HG02884 (cell line): ENCODE measurements at regions not wholly inside any gene's neighbourhood (a gene's known extent, or its start where the extent isn't known, plus 50 kb on each side); places are given as distances from the start of the nearest gene placed in this dataset.
"Not testable (repeated sequence)": the region's sequence is repeated elsewhere in the genome, so short reads cannot be mapped to it uniquely, and the experiment has no call there.

Experiments
- ATAC-seq: cut with Tn5 transposase; IDR thresholded peaks from one replicate; pipeline ENCODE4 v1.9.1; 2021; ENCODE audit warnings: mild to moderate bottlenecking, moderate library complexity; ENCODE audit not compliant: unreplicated experiment

DNA sequence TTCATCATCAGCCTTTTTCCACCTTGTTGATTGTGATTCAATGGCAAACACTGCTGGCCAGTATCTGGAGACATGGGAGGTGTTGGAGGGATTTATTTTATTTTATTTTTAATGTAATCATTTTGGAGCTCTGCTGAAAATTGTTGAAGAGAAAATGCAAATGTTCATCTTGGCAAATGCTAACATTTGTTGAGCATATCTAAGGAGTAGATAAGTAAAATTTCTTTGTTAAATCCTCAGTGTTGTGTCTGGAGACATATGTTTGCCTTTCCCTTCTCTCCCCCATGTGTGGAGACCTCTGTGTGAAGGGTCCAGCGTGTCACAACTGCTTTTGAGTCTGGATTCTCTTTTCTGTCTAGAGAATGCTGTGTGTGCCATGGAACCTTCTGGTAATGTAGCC lies 300.3 kb downstream of the FZD1 start:
- no peak for ATAC-seq

DNA sequence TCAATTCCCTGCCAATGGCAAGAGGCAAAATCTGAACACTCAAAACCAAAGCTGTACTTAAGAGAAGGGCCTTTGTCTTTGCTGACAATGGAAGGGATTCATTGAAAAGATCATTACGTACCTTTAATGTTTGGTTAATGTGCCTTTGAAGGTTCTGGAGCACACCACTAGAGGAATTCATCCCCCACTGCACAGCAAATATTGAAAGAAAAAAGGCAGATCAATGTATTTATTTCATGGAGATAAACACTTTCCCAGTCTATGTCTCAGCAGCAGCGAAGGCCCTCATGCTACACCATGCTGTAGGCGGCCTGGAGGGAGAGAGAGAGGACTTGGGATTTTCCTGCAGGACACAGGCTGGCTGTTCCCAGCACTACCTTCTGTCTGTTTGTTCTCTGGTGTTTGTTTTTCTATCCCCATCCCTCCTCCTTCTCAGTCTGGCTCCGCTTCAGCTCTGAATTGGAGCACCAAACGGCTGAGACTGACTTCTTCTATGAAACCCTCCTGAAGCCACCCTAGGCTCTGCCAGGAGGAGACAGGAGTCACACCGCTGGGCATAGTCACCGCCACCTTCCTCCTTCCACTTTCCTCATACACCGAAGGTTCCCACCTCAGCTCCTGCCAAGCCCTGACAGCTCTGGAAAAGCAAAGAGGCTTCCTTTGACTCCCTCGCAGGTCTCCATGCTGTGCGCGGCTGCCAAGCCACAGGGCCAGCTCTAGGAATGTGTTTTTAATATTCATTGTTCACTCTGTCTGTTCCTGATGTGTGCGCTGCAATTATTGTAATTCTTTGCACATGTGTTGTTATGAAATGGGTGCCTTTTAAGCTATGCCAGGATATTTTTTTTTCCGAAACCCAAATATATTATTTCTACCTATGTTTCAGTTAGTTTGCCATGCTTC lies 301.5 kb downstream of the FZD1 start:
- ATAC-seq, result no peak

- ATAC-seq, result no peak
Observed at GRCh38 chr7:91566402-91566732, 302.1 kb downstream of the FZD1 start.

DNA sequence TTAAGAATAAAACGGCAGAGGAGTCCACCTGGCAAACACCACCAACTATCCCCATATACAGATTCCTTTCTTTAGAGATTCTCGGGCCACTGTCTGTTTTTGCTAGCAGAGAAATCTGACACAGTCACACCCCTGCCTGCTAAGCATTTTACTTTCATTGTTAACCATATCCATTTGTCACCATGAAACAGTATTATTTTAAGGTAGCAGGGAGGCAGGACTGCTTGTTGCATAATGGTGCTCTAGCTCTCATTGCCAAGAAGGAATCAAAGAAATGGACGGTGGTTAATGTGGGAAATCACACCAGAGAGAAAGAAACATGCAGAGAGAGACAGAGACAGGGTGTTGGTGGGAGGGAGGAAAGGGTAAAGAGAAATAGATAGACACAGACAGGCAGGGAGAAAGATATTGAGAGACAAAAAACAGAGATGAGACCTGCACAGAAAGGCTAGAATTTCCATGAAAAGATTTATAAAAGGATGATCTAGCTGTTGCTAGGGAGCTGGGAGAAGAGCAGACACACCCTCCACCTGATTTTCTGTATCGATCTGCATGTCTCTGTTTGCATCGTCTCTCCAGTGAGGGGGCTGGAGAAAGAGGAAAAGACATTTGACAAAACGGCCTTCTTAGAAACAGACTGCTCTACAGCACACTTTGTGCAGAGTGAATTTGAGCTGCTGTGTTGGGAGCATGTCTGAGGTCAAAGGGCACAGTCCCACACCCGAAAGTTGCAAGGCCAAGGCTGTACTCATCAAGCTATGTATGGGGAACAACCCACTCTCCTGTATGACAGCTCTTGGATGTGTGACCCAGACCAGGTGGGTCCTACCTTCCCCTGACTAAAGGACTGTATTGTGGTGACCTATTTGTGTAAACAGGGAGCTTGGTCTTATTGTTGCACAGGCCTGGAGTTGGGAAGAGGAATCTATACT lies 303.1 kb downstream of the FZD1 start:
- no peak for ATAC-seq

- no peak for ATAC-seq
Observed at GRCh38 chr7:91568138-91568537, 303.9 kb downstream of the FZD1 start.

- ATAC-seq, result no peak
Observed at GRCh38 chr7:91569728-91570457, 305.7 kb downstream of the FZD1 start.

DNA sequence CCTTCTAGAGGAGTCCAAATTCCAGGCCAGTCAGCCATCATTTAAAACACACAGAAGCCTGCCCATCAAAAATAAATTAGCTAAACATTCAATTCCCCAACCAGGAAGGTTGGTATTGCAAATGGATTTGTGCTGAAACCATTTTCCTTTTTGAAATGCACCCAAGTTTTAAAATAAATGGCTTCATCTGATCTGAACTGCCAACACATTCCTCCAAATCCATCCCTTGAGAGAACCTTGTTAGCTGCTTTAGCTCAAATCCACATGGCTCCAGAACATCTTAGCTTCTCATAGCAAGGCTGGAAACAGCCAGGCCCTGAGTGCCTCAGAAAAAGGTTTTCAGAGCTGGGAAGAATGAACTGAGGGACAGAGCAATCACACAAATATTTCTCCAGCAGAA lies 306.3 kb downstream of the FZD1 start:
- no peak for ATAC-seq

DNA sequence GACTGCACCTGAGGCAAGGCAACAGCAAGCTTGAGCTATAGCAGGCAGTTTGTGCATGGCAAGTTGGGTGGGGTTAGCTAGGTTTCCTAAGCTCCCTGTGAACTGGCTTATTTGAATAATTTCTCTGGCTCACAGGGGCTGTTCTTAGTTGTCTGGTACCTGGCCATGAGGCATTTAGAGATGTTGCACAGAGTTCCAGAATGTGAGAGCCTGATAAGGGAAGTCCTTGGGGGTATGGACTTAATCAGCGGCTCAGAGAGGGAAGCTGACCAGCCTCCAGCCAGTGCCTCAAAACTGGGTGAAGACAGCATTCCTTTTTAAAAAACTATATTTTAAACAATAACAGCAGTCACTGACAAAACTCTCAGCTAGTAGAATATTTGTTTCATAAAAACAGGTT lies 307.4 kb downstream of the FZD1 start:
- no peak for ATAC-seq

DNA sequence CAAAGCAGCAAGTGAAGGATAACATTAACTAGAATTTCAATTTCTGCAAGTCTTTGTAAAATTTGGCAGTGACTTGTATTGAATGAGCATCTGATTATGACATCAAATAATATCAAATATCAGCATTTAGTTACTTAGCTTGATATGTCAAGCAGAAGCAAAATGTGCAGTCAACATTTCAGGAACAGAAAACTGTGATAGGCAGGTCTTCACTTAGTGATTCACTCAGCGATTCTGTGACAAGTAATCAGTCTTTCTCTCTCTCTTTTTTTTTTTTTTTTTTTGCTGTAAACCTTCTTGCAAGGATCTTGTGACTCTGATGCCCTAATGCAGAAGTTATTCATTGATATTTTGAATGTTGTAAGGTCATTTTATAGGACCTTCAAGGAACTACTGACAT lies 307.1 kb downstream of the MTERF1 start:
- ATAC-seq, result no peak

DNA sequence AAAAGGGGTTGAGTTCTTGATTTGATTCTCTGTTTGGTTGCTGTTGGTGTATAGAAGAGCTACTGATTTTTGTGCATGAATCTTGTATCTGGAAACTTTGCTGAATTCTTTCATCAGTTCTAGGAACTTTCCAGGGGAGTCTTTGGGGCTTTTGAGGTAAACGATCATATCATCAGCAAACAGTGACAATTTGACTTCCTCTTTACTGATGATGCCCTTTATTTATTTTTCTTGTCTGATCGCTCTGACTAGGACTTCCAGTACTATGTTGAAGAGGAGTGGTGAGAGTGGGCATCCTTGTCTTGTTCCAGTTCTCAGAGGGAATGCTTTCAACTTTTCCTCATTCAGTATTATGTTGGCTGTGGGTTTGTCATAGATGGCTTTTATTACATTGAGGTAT lies 304.0 kb downstream of the MTERF1 start:
- ATAC-seq, result not testable (repeated sequence)

- no peak for ATAC-seq
Observed at GRCh38 chr7:91579837-91580236, 300.7 kb downstream of the MTERF1 start.

GRCh38 chr7:91582799-91583477 lies 297.6 kb downstream of the MTERF1 start:
- no peak for ATAC-seq

- ATAC-seq, result no peak
Observed at GRCh38 chr7:91596287-91596686, 284.2 kb downstream of the MTERF1 start.

- ATAC-seq, result no peak
Observed at GRCh38 chr7:91598791-91599190, 281.7 kb downstream of the MTERF1 start.

GRCh38 chr7:91600112-91600511 lies 280.4 kb downstream of the MTERF1 start:
- ATAC-seq, result no peak

DNA sequence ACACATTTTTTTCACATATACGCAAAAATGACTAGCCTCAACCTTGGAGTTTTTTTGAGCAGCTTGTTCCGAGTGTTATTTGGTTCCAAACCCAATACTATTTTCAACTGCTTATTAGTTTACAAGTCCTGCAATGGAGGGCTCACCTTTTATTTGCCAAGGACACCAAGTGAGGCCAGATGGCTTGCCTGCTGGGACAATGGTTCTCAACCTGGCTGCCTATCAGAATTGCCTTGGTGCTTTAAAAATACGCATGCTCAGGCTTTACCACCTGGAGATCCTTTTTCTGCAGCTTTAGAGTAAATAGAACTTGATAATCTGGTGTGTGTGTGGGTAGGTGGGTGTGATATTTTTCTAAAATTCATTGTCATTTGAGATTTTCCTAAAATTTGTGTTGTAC lies 276.8 kb downstream of the MTERF1 start:
- no peak for ATAC-seq

GRCh38 chr7:91608606-91609005 lies 271.9 kb downstream of the MTERF1 start:
- ATAC-seq, result no peak

DNA sequence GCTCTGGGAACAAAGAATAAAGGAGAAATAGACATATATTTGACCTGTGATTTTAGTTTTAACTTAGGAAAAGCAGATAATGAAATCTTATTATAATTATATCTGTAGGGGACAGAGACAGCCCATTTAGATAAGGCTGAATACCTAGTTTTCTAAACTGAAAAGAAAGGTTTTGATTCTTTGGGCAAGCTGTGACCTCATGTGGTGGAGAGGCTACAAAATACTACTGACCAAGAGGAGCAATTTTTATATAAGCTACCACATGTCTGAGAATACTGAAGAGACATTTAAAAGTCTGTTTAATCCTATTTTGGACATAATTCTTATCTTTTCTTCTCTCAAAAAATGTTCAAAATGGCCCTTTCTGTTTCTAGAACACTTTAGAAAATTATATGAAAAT lies 271.0 kb downstream of the MTERF1 start:
- ATAC-seq, result no peak

DNA sequence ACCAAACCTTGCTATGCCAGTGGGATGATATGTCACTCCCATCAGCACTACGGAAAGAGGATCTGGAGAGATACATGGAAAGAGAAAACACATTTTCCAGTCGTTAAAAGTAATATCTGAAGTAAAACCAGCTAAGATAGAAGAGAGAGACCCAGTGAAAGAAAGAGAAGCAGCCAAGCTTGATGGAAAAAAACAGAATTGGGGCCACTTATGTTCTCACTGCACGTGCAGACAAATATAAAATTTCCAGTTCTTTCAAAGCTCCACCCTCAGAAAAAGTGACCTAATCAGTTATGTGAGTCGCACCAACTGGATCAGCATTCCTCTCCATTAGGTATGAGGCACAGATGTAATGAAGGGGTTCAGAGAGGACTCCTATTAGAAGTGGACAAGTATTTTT lies 266.1 kb downstream of the MTERF1 start:
- ATAC-seq, result no peak
